HepG2 (cell line): ENCODE measurements at regions not wholly inside any gene's neighbourhood (a gene's known extent, or its start where the extent isn't known, plus 50 kb on each side); places are given as distances from the start of the nearest gene placed in this dataset.

ENCODE experiments used
- ATAC-seq: fragments of 200-7000 bp; cut with Tn5 transposase; 3 replicates; pipeline ENCODE4 v1.9.1; 2020; ENCODE audit warnings: mild to moderate bottlenecking, moderate library complexity
- BruUV-seq: library from RNA; stranded (reverse); fragments of 400-500 nt; replicated peaks from 2 replicates; lab custom pipeline; 2021; lab: Mats Ljungman, UMichigan
- CTCF ChIA-PET: fragments of 300-600 bp; formaldehyde crosslinking; extraction: SDS; loops from one replicate; lab custom pipeline; 2021; ENCODE audit warnings: low total read pairs, inconsistent platforms, low intra/inter-chr PET ratio; lab: Yijun Ruan, JAX
- POLR2A ChIA-PET: fragments of 350-600 bp; sonication (Branson Sonifier 250); formaldehyde crosslinking; loops from one replicate; lab custom pipeline; 2020; ENCODE audit warnings: antibody characterized with exemption, inconsistent platforms; lab: Yijun Ruan, JAX
- DNase-seq: peaks from one replicate; pipeline ENCODE4 v3.0.0-alpha.2; 2015; ENCODE audit warnings: low spot score
- FAIRE-seq: peaks from 3 replicates; lab custom pipeline; 2011; peaks lifted over from hg19 to GRCh38; lab: Jason Lieb, UNC
- H2AFZ ChIP-seq: one replicate; pipeline ENCODE4 v1.6.1; 2011; ENCODE audit warnings: low read length, inconsistent platforms
- H3K27ac ChIP-seq: fragments of 300-600 bp; 3 replicates; pipeline ENCODE4 v1.8.0; 2011; ENCODE audit warnings: mixed run types, mild to moderate bottlenecking, mixed read lengths, low read length, inconsistent platforms; ENCODE audit not compliant: insufficient read depth; ENCODE audit errors: extremely low read length
- H3K27me3 ChIP-seq, 2 experiments: fragments of 200-600 bp in 1 of 2; 2 replicates in 1 of 2; 3 replicates in 1 of 2; pipeline versions ENCODE4 v1.6.0 to v1.8.0; 2011; ENCODE audit warnings: low read length in 2 of 2, mild to moderate bottlenecking in 2 of 2, moderate library complexity in 2 of 2, inconsistent platforms in 1 of 2; ENCODE audit not compliant: insufficient read depth in 2 of 2, control insufficient read depth in 1 of 2
- H3K36me3 ChIP-seq, 2 experiments: fragments of 200-600 bp in 1 of 2; replicated peaks in 1 of 2; 2 replicates in 1 of 2; 3 replicates in 1 of 2; pipeline versions ENCODE4 v1.5.1 to v1.8.0; 2011; ENCODE audit warnings: low read length in 2 of 2, inconsistent platforms in 1 of 2; ENCODE audit not compliant: insufficient read depth in 2 of 2, control insufficient read depth in 1 of 2
- H3K4me1 ChIP-seq: 2 replicates; pipeline ENCODE4 v1.5.1; 2012; ENCODE audit warnings: low read length, inconsistent platforms; ENCODE audit not compliant: insufficient read depth
- H3K4me2 ChIP-seq: 2 replicates; pipeline ENCODE4 v1.6.0; 2011; ENCODE audit warnings: low read depth, low read length, inconsistent platforms
- H3K4me3 ChIP-seq, 3 experiments: fragments of 200-600 bp in 1 of 3; sonication (generic), shearing (Covaris generic) in 1 of 3; replicated peaks in 1 of 3; 2 replicates each; pipeline ENCODE4 v1.5.1; 2011 to 2016; ENCODE audit warnings: low read length in 3 of 3, inconsistent platforms in 2 of 3, low read depth in 2 of 3, mild to moderate bottlenecking in 2 of 3, control low read depth in 1 of 3, mixed read lengths in 1 of 3; ENCODE audit not compliant: insufficient read depth in 1 of 3
- H3K79me2 ChIP-seq: one replicate; pipeline ENCODE4 v1.6.1; 2011; ENCODE audit warnings: low read length, inconsistent platforms; ENCODE audit not compliant: insufficient read depth
- H3K9ac ChIP-seq: 2 replicates; pipeline ENCODE4 v1.6.0; 2011; ENCODE audit warnings: mild to moderate bottlenecking, low read depth, low read length, inconsistent platforms; ENCODE audit not compliant: insufficient read depth
- H3K9me3 ChIP-seq: 2 replicates; pipeline ENCODE4 v1.5.1; 2012; ENCODE audit warnings: mild to moderate bottlenecking, low read length
- H4K20me1 ChIP-seq: 2 replicates; pipeline ENCODE4 v1.6.0; 2011; ENCODE audit warnings: inconsistent platforms, mild to moderate bottlenecking, low read length, moderate library complexity; ENCODE audit not compliant: insufficient read depth
- ESRRA ChIP-seq: sonication (generic); formaldehyde crosslinking; IDR thresholded peaks from 2 replicates; pipeline ENCODE4 v1.5.1; 2020; ENCODE audit warnings: mild to moderate bottlenecking, low read depth, missing genetic modification reagents
- JARID2 ChIP-seq: sonication (generic); formaldehyde crosslinking; IDR thresholded peaks from 2 replicates; pipeline ENCODE4 v1.8.1; 2023; ENCODE audit warnings: missing genetic modification reagents, inconsistent platforms; ENCODE audit not compliant: insufficient replicate concordance
- MTA1 ChIP-seq: sonication (generic); formaldehyde crosslinking; IDR thresholded peaks from 2 replicates; pipeline ENCODE4 v1.4.0; 2020; ENCODE audit warnings: missing genetic modification reagents, mild to moderate bottlenecking, borderline replicate concordance
- NPAS2 ChIP-seq: sonication (generic); formaldehyde crosslinking; IDR thresholded peaks from 2 replicates; pipeline ENCODE4 v1.8.0; 2022; ENCODE audit warnings: mild to moderate bottlenecking, missing genetic modification reagents, borderline replicate concordance
- RFX3 ChIP-seq: IDR thresholded peaks from 2 replicates; pipeline ENCODE4 v1.6.1; 2016; ENCODE audit warnings: missing biosample characterization, missing genetic modification reagents
- SMARCC2 ChIP-seq: fragments of 450-650 bp; IDR thresholded peaks from 2 replicates; pipeline ENCODE4 v1.6.1; 2017; ENCODE audit warnings: antibody characterized with exemption, mild to moderate bottlenecking
- TAF1 ChIP-seq: sonication (generic); formaldehyde crosslinking; IDR thresholded peaks from 2 replicates; pipeline ENCODE4 v1.4.0; 2020; ENCODE audit warnings: missing genetic modification reagents
- ZNF460 ChIP-seq: sonication (generic); formaldehyde crosslinking; IDR thresholded peaks from 2 replicates; pipeline ENCODE4 v1.5.1; 2020; ENCODE audit warnings: missing genetic modification reagents, mild to moderate bottlenecking, borderline replicate concordance
- ZNF557 ChIP-seq: sonication (generic); formaldehyde crosslinking; IDR thresholded peaks from 2 replicates; pipeline ENCODE4 v1.4.0; 2020; ENCODE audit warnings: missing genetic modification reagents
- ZNF567 ChIP-seq: sonication (generic); formaldehyde crosslinking; IDR thresholded peaks from 2 replicates; pipeline ENCODE4 v1.8.1; 2023; ENCODE audit warnings: mild to moderate bottlenecking, missing genetic modification reagents, borderline replicate concordance
- ZNF768 ChIP-seq: sonication (generic); formaldehyde crosslinking; IDR thresholded peaks from 2 replicates; pipeline ENCODE4 v1.4.0; 2020; ENCODE audit warnings: missing genetic modification reagents
- WGBS: methylation state at CpG from one replicate; pipeline ENCODE4 v1.1.6; 2017; ENCODE audit warnings: low lambda C conversion rate; 5-methylcytosine and 5-hydroxymethylcytosine counted together
- in situ Hi-C: cut with HindIII; loops from 2 replicates; pipeline ENCODE4 v1.10.0; 2017; ENCODE audit warnings: low pct_unique_long_range_greater_than_20kb; ENCODE audit not compliant: extremely low pct_ligation_motif_present
- intact Hi-C: fragments of 100-400 bp; cut with micrococcal nuclease; formaldehyde crosslinking; loops from one replicate; pipeline ENCODE4 v1.10.0; 2022; ENCODE audit not compliant: unreplicated experiment
- TF ChIP-seq, protein P1 (sequence below): sonication (generic); formaldehyde crosslinking; IDR thresholded peaks from 2 replicates; pipeline ENCODE4 v1.4.0; 2020; ENCODE audit warnings: missing genetic modification reagents
- TF ChIP-seq, protein P2 (sequence below): sonication (generic); formaldehyde crosslinking; IDR thresholded peaks from 2 replicates; pipeline ENCODE4 v1.8.1; 2023; ENCODE audit warnings: mild to moderate bottlenecking, missing genetic modification reagents, borderline replicate concordance

DNA sequence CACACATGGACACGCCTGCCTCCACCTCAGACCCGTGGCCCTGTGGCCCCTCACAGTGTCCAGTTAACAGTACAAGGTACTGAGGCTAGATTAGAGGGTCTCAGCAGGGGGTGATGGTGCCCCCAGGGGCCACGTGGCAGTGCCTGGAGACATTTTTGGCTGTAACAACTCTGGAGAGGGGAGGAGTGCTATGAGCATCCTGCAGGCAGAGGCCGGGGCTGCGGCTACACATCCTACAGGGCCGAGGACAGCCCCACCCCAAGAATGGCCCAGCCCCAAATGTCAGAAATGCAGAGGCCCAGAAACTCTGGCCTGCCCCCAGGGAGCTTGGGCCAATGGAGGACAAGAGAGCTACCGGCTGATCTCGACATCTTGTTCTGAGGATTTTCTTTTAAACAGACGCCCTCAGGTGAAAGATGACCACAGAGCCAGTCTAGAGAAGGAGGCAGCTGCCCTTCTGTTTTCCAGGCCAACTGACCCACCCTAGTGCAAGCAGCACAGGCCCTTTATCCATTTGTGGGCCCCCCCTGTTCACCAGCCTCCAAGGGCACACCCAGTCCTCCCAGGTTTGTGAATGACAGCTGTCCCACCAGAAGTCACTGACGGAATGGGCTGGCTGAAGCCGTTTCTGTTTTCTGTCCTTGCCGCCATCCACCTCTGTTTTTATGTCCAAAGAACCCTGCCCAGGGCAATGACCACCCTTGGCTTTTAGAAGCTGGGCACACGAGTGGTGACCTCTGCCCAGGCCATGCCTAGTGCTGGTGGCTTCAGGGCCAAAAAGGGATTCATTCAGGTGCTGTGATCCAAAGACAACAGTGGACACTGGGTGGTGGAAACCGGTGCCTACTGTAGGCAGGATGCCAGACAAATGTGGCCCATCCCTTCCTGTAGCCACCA, 85.2 kb upstream of the LINC01488 start:
- no peak overlapping the region for H3K9ac ChIP-seq
- H2AFZ ChIP-seq = no peak overlapping the region
- intact Hi-C loops = no loop called here
- H3K4me2 ChIP-seq = no peak overlapping the region
- H3K4me1 ChIP-seq = no peaks in the 10 kb centered on the region
- TF ChIP-seq, protein P1, sequence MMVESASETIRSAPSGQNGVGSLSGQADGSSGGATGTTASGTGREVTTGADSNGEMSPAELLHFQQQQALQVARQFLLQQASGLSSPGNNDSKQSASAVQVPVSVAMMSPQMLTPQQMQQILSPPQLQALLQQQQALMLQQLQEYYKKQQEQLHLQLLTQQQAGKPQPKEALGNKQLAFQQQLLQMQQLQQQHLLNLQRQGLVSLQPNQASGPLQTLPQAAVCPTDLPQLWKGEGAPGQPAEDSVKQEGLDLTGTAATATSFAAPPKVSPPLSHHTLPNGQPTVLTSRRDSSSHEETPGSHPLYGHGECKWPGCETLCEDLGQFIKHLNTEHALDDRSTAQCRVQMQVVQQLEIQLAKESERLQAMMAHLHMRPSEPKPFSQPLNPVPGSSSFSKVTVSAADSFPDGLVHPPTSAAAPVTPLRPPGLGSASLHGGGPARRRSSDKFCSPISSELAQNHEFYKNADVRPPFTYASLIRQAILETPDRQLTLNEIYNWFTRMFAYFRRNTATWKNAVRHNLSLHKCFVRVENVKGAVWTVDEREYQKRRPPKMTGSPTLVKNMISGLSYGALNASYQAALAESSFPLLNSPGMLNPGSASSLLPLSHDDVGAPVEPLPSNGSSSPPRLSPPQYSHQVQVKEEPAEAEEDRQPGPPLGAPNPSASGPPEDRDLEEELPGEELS = no peak
- TF ChIP-seq TAF1 (CRISPR knock-in tag) = no peak
- TF ChIP-seq ZNF557 (CRISPR knock-in tag) = no peak
- no peak for TF ChIP-seq NPAS2 (CRISPR knock-in tag)
- no peak for TF ChIP-seq JARID2 (CRISPR knock-in tag)
- TF ChIP-seq, all 625 proteins: peak for 0
- Histone ChIP-seq H3K27me3 (peaks cover 9 to 52% of the 10 kb centered on the region in 2 experiments; a peak in 4 of 5 replicates), H3K27ac (no peak overlapping the region), H3K4me3 (no peak overlapping the region), H3K9me3 (no peaks in the 10 kb centered on the region), H4K20me1 (no peaks in the 10 kb centered on the region), H3K79me2 (no peaks in the 10 kb centered on the region), H3K36me3 (no peaks in the 10 kb centered on the region)
- in situ Hi-C loops = no loop called here
- 22% methylated on average over 6 of the region's 14 CpGs for WGBS
- DNase-seq (no peak), FAIRE-seq (no peak), ATAC-seq (no peak)
- BruUV-seq = no TSS peak
- ChIA-PET POLR2A (no interaction called here), CTCF (no interaction called here)

DNA sequence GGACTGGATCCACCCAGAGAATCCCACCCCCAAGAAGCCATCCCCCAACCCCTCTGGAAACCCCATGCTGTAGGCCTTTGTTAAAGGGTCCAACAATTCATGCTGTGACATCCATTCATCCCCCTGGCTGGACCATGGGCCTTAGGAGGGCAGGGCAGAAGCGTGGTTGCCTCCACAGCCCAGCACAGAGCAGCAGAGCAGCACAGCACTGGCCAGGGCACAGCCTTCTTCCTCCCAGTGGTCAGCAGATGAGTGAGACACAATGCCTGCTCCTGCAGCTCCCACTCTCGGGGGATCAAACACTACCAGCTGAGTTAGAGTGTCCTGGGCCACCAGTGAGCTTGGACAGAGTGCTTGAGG, 84.5 kb upstream of the LINC01488 start:
- Histone ChIP-seq H3K36me3 (no peaks in the 10 kb centered on the region), H3K9me3 (no peaks in the 10 kb centered on the region), H3K27me3 (peaks cover 7 to 58% of the 10 kb centered on the region in 2 experiments; a peak in 4 of 5 replicates), H4K20me1 (no peaks in the 10 kb centered on the region), H3K4me2 (no peak overlapping the region), H3K4me3 (no peak overlapping the region), H2AFZ (no peak overlapping the region), H3K9ac (no peak overlapping the region), H3K4me1 (no peaks in the 10 kb centered on the region), H3K27ac (no peak overlapping the region), H3K79me2 (no peaks in the 10 kb centered on the region)
- intact Hi-C loops = no loop called here
- DNase-seq (no peak), FAIRE-seq (no peak), ATAC-seq (no peak)
- WGBS = 0% methylated on average over 2 of the region's 2 CpGs
- TF ChIP-seq ZNF460 (CRISPR knock-in tag) (no peak), RFX3 (CRISPR knock-in tag) (no peak), ZNF768 (peak; percentile 62; the same call in 1 of the 2 replicates), ESRRA (CRISPR knock-in tag) (no peak), SMARCC2 (no peak), MTA1 (CRISPR knock-in tag) (no peak), ZNF567 (no peak)
- TF ChIP-seq, protein P2, sequence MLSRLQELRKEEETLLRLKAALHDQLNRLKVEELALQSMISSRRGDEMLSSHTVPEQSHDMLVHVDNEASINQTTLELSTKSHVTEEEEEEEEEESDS (CRISPR knock-in tag) = no peak
- ChIA-PET CTCF (no interaction called here), POLR2A (no interaction called here)
- no TSS peak for BruUV-seq
- in situ Hi-C loops = no loop called here
